ENCODE measurements at regions not wholly inside any gene's neighbourhood (a gene's known extent, or its start where the extent isn't known, plus 50 kb on each side); places are given as distances from the start of the nearest gene placed in this dataset.

GRCh38 chr3:177589041-177589650, 391.9 kb upstream of the TBL1XR1 start:
- in situ Hi-C loops (cut with HindIII; ENCODE audit: low sequenced_read_pairs), result no loop called here

- in situ Hi-C loops (cut with HindIII; ENCODE audit: low sequenced_read_pairs), result no loop called here
Measured at GRCh38 chr3:177589911-177590381, 392.7 kb upstream of the TBL1XR1 start.

GRCh38 chr3:177590826-177591225, 393.5 kb upstream of the TBL1XR1 start:
- in situ Hi-C loops (cut with HindIII; ENCODE audit: low sequenced_read_pairs), result no loop called here

- in situ Hi-C loops (cut with HindIII; ENCODE audit: low sequenced_read_pairs), result no loop called here
Measured at GRCh38 chr3:177591379-177591778, 394.1 kb upstream of the TBL1XR1 start.

GRCh38 chr3:177594096-177594495, 396.8 kb upstream of the TBL1XR1 start:
- in situ Hi-C loops (cut with HindIII; ENCODE audit: low sequenced_read_pairs), result no loop called here

DNA sequence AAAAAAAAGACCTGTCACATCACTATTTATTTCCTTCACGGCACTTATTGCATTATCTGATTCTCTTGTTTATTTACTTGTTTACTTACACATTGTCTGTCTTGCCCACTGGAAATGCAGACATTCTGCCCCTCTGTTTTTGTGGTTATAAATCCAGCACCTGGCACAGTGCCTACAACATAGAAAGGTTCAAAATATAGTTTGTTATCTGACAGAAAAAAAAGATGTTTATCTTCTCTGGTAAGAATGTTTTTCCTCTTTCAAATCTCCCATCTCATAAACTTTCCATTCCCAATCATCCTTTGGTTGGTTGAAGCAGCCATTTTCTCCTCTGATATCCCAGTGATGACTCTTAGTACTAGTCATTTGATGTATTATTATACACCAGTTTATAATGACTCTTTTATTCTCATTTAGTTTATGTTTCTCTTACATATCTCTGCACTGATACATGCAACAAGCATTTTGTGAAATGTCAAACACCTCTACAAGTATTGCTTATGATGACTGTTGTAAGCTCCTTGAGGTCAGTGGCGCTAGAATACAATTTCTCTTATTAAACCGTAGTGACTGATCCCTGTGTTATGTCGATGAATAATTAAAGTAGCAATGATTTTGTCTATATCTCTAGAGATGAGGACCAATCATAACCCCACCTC, 398.4 kb upstream of the TBL1XR1 start:
- in situ Hi-C loops (cut with HindIII; ENCODE audit: low sequenced_read_pairs), result no loop called here

- in situ Hi-C loops (cut with HindIII; ENCODE audit: low sequenced_read_pairs), result no loop called here
Measured at GRCh38 chr3:177596248-177596815, 399.1 kb upstream of the TBL1XR1 start.

DNA sequence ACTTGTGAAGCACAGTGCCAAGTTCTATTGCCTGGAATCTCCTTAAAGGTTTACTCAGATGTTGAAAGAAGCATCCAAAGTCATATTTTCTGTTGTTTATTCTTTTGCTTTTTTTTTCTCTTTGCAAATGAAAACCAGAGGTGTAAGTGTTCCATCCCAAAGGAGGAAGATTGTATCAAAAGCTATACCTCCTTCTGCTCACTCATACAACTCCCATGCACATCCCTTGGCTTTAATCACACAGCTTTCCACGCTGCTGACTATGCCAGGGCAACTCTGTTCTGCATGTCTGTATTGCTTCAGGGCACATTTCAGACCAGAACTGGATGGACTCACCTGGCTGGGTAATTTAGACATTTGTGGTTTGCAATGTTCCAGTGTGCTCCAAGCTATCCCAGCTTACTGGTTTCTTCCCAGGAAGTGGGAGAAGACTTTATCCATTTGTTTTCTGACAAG, 399.6 kb upstream of the TBL1XR1 start:
- in situ Hi-C loops (cut with HindIII; ENCODE audit: low sequenced_read_pairs), result no loop called here

- in situ Hi-C loops (cut with HindIII; ENCODE audit: low sequenced_read_pairs), result no loop called here
Measured at GRCh38 chr3:177597311-177598096, 400.2 kb upstream of the TBL1XR1 start.

DNA sequence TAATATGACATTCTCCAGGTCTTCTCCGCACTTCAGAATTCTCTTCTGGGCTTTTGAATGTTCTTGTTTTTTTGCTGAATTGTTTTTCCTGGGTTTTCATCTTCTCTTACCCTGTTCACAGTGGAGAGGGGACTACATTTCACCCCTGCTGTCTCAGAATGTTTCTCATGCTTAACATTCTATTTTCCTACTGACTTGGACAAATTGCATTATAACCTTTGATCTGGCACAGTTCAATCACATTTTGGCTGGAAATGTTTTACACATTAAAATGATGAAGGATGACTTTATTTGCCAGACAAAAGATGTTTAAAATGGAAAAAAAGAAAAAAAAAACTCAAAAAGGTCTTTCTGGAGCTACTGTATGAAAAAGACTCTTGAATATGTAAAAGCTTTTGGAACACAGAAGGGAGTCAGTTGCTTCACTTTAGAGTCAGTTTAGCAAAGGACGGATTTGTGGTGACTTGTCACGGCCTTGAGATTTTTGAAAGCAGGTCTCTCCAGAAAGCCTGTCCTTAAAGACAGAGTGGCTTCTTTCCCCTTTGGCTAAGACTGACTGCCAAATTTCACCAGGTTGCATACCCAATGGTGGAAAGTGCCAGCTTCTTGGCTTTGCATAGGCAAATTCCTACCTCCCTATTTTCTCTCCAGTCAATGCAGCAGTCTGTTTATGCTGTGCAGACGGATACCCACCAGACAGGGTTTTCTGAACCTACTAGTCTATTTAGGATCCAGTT, 401.0 kb upstream of the TBL1XR1 start:
- in situ Hi-C loops (cut with HindIII; ENCODE audit: low sequenced_read_pairs), result no loop called here

DNA sequence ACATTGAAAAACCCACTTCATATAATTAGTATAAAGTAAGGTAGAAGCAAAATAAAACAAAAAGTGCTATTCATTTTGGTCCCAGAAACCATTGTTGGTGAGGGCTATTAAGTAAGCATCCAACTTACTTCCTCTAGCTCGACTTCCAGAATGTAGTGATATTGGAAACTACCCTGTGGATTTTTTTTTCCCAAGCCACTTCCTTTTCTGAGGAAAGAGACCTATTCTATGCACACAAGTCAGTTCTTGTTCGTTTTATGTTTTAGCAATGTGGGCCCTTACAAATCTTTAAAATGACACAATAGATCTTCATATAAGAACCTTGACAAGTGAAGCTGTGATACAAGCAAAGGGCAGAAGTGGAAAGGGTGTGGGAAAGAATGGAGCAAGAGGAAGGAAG, 402.0 kb upstream of the TBL1XR1 start:
- in situ Hi-C loops (cut with HindIII; ENCODE audit: low sequenced_read_pairs), result no loop called here

GRCh38 chr3:177599837-177600236, 402.6 kb upstream of the TBL1XR1 start:
- in situ Hi-C loops (cut with HindIII; ENCODE audit: low sequenced_read_pairs), result no loop called here

GRCh38 chr3:177600411-177600810, 403.1 kb upstream of the TBL1XR1 start:
- in situ Hi-C loops (cut with HindIII; ENCODE audit: low sequenced_read_pairs), result no loop called here

GRCh38 chr3:177601152-177601551, 403.9 kb upstream of the TBL1XR1 start:
- in situ Hi-C loops (cut with HindIII; ENCODE audit: low sequenced_read_pairs), result no loop called here

GRCh38 chr3:177602601-177603147, 405.4 kb upstream of the TBL1XR1 start:
- in situ Hi-C loops (cut with HindIII; ENCODE audit: low sequenced_read_pairs), result no loop called here

- in situ Hi-C loops (cut with HindIII; ENCODE audit: low sequenced_read_pairs), result no loop called here
Measured at GRCh38 chr3:177603148-177603603, 405.9 kb upstream of the TBL1XR1 start.

DNA sequence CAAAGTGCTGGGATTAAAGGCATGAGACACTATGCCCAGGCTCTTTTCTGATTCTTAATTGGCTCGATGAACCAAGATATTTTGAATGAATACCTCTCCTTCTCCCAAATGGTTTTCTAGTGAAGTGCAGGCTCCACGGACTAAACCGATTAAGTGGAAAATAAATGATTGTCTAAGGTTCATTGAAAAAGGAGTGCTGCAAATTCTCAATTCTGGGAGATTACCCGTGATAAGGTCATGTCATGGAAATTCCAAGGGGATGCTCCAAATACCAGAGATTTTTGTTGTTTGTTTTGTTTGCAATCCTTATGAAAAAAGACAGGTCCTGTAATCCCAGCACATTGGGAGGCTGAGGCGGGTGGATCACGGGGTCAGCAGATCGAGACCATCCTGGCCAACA, 406.9 kb upstream of the TBL1XR1 start:
- in situ Hi-C loops (cut with HindIII; ENCODE audit: low sequenced_read_pairs), result no loop called here

DNA sequence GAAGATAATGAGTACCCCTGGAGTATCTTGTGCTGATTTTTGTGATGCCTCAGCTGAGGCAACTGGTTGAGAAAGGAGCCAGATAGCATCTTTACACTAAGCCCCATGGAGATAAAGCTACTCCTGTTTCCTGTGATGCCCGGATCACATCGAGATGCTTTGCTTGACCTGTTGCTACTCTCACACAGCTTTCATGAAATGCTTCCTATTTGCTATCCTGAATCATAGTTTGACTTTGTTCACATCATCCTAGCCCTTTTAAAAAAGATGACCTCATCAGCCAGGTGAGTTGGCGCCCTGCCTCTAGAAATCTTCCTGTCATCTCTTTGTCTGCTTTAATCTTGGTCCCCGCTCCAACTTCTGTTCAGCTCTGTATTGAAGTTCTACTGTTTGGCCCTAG, 409.6 kb upstream of the TBL1XR1 start:
- in situ Hi-C loops (cut with HindIII; ENCODE audit: low sequenced_read_pairs), result no loop called here

DNA sequence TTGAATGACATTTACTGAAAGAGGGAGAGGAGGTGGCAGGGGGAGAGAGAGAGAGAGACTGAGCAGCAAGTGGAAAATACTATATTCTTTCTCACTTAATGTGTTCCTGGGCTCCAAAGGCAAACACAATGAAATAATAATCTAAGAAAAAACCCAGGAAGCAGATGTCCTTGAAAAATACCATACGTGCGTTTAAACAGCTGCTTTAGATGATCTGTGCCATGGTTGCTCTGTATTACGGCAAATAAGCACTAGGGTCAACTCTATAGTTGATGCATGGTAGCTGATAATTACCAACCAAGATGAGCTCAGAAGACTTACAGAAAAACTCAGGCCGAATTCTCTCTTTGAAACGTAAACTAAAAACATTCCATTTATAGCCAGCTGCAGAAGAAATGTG, 410.3 kb upstream of the TBL1XR1 start:
- in situ Hi-C loops (cut with HindIII; ENCODE audit: low sequenced_read_pairs), result no loop called here

DNA sequence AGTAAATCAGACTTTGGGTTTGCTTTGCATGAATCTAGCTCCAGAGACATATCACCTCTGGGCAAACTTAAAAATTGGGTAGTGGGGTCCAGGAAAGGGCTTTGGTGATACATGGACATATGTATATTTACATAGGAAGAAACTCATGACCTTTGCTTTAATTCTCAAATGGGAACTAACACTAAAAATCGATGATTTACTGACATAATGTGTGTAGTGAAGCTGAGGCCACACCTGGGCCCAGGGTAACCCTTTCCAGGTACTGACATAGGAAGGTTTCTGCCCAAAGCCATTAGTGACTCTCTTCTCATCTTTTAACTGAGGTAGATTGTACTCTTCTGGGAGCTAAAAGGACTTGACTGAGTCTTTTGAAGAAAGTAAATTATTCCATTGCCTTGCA, 411.2 kb upstream of the TBL1XR1 start:
- in situ Hi-C loops (cut with HindIII; ENCODE audit: low sequenced_read_pairs), result no loop called here

Measured in DLD1 (cell line).